Activated naive CD4-positive, alpha-beta T cell treated with anti-CD3 and anti-CD28 coated beads, Interleukin-2, amount 50 U/mL, for 24 hours (primary cell): ENCODE measurements at regions not wholly inside any gene's neighbourhood (a gene's known extent, or its start where the extent isn't known, plus 50 kb on each side); places are given as distances from the start of the nearest gene placed in this dataset.
"Not testable (repeated sequence)": the region's sequence is repeated elsewhere in the genome, so short reads cannot be mapped to it uniquely, and the experiment has no call there.

Experiments used
- H3K27ac Mint-ChIP-seq: one replicate; pipeline ENCODE4 v1.8.0; 2021; ENCODE audit warnings: mild to moderate bottlenecking, mixed read lengths
- H3K27me3 Mint-ChIP-seq: one replicate; pipeline ENCODE4 v1.8.0; 2021; ENCODE audit warnings: mixed read lengths
- H3K36me3 Mint-ChIP-seq: one replicate; pipeline ENCODE4 v1.8.0; 2021; ENCODE audit warnings: mixed read lengths
- H3K4me1 Mint-ChIP-seq: one replicate; pipeline ENCODE4 v1.8.0; 2021; ENCODE audit warnings: mixed read lengths
- H3K4me3 Mint-ChIP-seq: one replicate; pipeline ENCODE4 v1.8.0; 2021; ENCODE audit warnings: mild to moderate bottlenecking, mixed read lengths
- H3K9me3 Mint-ChIP-seq: one replicate; pipeline ENCODE4 v1.8.0; 2021; ENCODE audit warnings: mixed read lengths

DNA sequence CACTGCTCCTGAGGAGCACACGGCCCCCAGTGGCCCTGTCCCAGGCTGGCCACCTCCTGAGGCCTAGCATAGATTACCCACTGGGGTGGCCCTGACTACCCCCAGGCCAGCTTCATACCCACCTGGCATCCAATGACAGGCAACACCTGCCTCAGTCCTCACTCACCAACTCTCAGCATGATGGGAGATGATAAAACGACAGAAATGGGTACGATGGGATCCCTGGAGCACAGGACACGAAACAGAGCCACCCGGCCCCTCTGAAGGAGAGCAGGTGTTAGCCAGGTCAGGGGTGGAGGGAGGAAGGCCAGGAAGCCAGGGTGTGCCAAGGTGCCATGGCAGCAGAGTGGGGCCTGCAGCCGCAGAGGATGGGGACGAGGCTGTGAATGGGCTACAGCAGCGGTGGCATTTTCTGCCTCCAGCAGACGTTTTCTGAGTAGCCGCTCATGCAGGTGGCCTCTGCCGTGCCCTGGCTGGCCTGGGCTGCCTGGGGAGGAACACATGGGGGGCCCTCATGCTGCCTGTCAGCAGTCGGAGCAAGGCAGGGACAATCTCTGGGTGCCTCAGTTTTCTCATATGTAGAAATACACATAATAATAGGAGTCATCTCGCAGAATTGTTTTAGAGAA is 50.2 kb upstream of the FGF3 start:
- H3K27me3 Mint-ChIP-seq = peaks cover 14% of the 10 kb centered on the region
- H3K4me1 Mint-ChIP-seq = no peaks in the 10 kb centered on the region
- no peaks in the 10 kb centered on the region for H3K9me3 Mint-ChIP-seq
- H3K4me3 Mint-ChIP-seq = no peak overlapping the region
- H3K36me3 Mint-ChIP-seq = no peaks in the 10 kb centered on the region
- no peak overlapping the region for H3K27ac Mint-ChIP-seq

DNA sequence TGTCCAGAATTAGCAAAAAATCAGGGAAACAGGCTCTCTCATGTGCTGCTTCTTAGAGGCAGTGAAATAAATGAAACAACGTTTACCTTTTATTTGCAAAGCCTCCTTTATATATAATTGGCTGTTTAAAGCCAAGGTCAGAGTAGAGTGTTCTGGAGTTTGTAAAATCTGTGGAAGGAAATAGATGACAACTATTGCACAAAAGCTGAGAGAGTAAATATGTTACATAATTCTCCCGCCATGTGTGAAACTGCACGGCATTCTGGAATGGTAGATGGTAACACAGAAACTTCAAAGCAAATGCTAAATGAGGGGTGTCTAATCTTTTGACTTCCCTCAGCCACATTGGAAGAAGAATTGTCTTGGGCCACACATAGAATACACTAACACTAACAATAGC is 51.5 kb upstream of the FGF3 start:
- Mint-ChIP-seq H3K4me3 (no peak overlapping the region), H3K4me1 (no peaks in the 10 kb centered on the region), H3K36me3 (no peaks in the 10 kb centered on the region), H3K9me3 (no peaks in the 10 kb centered on the region), H3K27ac (no peak overlapping the region), H3K27me3 (peaks cover 13% of the 10 kb centered on the region)

DNA sequence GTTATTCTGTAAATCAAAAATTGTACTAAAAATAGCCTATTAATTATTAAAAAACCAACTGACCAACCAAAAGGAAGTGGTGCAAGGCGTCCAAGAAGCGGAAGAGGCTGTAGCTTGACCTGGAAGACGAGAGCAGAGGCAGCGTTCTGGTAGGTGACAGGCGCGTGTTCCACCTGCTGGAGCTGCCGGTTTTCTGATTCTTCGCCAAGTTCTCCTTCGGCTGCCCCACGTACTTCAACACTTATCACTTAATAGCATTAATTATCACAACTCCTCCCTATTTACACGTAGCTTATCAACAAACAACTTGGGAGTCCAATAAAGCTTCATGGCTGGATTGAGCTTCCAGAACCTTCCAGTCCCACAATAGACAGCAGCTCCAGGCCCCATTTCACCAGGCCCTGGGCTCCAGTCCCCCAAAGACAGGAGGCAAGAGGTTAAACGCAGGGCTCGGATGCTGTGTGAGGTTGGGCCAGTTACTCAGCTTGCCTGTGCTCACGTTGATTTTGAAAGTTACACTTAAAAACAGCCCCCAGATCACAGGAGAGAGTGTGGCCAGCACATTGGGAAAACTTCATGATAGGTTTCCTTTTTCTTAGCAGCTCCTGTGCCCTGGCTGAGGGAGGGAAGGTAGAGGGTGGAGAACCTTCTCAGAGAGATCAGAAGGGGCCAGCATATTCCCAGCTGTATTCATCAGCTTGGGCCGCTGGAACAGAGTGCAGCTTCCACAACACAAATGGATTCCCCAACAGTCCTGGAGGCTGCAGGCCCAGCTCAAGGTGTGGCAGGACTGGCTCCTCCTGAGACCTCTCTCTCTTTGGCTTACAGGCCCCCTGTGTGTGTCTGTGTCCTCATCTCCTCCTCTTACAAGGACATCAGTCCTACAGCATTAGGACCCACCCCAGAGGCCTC is 54.2 kb upstream of the FGF3 start:
- no peaks in the 10 kb centered on the region for H3K9me3 Mint-ChIP-seq
- H3K27ac Mint-ChIP-seq = no peak overlapping the region
- no peaks in the 10 kb centered on the region for H3K4me1 Mint-ChIP-seq
- no peaks in the 10 kb centered on the region for H3K36me3 Mint-ChIP-seq
- peaks cover 9% of the 10 kb centered on the region for H3K27me3 Mint-ChIP-seq
- H3K4me3 Mint-ChIP-seq = no peak overlapping the region

DNA sequence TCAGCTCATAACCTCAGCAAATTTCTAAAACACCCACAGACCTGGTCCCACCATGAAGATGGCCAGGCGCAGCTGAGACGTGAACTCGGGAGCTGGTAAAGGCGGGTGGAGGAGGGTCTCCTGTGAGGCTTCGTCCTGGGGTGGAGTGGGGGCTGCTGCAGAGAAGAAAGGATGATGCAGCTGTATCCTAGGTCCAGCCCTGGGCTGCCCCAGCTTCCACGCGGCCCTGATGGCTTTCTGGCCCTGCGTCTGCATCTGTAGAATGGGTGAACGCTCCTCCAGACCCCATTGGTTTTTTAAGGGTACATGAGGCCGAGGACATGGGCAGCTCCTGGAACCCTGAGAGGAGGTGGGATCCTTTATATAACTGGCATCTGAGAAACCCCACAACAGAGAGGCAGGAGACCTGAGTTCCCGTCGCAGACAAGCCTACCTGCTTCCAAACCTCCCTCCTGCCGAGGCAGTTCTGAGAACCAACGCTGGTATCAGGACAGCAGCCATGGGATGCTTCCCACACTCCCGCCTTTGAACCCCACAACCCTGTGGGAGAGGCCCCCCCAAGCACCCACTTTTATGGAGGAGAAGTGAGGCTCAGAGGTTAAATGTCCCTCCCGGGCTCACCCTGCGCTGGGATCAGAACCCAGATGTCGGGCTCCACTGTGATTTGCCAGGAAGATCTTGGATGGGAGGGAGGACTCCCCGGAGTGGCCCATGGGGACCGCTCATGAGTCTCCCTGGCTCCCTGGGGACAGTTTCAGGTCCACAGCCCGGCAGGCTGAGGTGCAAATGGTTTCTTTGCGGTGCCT is 55.2 kb upstream of the FGF3 start:
- no peaks in the 10 kb centered on the region for H3K36me3 Mint-ChIP-seq

DNA sequence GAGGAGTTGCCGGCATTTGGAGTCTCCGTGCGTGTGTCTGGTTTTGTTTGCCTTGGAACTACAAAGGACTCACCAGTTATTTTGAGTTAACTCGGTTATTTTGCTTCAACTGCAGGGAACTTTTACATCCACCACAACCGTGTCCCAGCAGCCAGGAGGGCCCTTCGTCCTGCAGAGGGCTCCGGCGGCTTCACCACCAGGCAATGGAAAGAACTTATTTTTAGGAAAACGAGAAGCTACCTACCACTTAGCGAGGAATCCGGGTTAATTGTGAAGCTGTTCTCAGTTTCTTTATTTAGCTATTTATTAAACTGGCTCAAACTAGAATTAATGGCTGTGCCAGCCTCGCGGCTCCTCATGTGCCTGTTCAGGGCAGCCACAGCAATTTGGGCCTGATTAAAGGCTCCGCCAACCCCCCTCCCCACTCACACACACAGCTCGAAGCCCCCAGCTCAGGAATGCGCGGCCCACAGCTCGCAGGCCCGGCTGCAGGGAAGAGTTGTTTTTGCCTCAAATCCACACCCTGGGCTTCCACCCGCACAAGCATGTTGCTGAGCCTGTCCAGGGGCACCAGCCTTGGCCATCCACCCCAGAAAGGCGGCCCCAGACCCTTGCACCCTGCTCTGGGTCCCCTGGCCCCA is 55.9 kb upstream of the FGF3 start:
- Mint-ChIP-seq H3K27ac (no peak overlapping the region), H3K4me1 (no peaks in the 10 kb centered on the region), H3K9me3 (no peaks in the 10 kb centered on the region), H3K36me3 (no peaks in the 10 kb centered on the region), H3K4me3 (no peak overlapping the region), H3K27me3 (peaks cover 4% of the 10 kb centered on the region)

More for the DNA sequence above, 55.2 kb upstream of the FGF3 start:
- Mint-ChIP-seq H3K4me3 (no peak overlapping the region), H3K27me3 (peaks cover 4% of the 10 kb centered on the region), H3K27ac (no peak overlapping the region), H3K9me3 (no peaks in the 10 kb centered on the region), H3K4me1 (no peaks in the 10 kb centered on the region)

DNA sequence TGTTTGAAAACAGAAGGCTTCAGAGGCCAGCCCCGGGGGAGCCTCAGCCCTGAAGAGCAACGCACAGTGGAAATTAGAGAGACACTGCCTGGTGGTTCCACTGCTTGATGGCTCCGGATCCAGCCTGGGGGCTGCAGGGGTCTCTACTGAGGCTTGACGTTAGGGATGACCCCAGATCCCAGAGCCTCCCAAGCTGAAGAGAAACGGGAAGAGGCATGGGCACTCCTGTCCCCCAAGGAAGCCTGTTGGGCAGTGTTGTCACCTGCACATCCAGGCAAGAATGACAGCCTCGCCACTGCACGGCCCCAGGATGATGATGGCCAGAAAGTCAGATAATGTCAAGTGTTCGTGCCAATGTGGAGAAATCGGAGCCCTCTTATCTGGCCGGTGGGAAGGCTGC is 56.8 kb upstream of the FGF3 start:
- no peaks in the 10 kb centered on the region for H3K9me3 Mint-ChIP-seq
- no peak overlapping the region for H3K27ac Mint-ChIP-seq
- no peaks in the 10 kb centered on the region for H3K36me3 Mint-ChIP-seq
- no peak overlapping the region for H3K4me3 Mint-ChIP-seq
- peaks cover 4% of the 10 kb centered on the region for H3K27me3 Mint-ChIP-seq
- H3K4me1 Mint-ChIP-seq = no peaks in the 10 kb centered on the region

DNA sequence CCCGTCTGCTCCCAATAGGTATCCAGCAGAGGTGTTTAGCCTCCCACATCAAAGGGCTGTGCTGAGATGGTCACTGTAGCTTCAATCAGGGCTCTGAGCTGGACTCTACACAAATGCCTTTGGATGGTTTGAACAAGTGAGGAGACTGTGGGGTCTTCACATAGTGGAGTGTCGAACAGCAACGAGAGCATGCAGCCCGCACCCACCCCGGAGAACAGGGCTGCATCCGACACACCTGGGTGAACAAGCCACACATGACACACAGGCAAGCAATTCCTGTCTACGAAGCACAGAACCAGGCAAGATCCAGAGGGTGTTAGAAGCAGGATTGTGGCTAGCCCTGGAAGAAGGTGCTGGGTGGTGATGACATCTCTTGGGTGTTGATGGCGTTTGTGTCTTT is 58.0 kb upstream of the FGF3 start:
- no peak overlapping the region for H3K27ac Mint-ChIP-seq
- H3K27me3 Mint-ChIP-seq = peaks cover 4% of the 10 kb centered on the region
- H3K4me1 Mint-ChIP-seq = no peaks in the 10 kb centered on the region
- H3K4me3 Mint-ChIP-seq = no peak overlapping the region
- no peaks in the 10 kb centered on the region for H3K36me3 Mint-ChIP-seq
- no peaks in the 10 kb centered on the region for H3K9me3 Mint-ChIP-seq

DNA sequence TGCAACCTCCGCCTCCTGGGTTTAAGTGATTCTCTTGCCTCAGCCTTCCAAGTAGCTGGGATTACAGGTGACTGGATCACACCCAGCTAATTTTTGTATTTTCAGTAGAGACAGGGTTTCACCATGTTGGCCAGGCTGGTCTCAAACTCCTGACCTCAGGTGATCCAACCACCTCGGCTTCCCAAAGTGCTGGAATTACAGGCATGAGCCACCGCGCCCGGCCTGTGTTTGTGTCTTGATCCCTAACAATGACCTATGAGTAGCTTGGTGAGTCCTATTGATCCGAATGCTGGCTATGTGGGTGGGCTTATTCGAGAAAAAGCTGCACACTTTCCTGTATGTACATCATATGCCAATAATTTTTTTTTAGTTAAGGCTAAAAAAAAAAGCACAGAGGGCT is 58.5 kb upstream of the FGF3 start:
- not testable (repeated sequence) for H3K27me3 Mint-ChIP-seq, H3K4me1 Mint-ChIP-seq, H3K27ac Mint-ChIP-seq, H3K36me3 Mint-ChIP-seq, H3K4me3 Mint-ChIP-seq, H3K9me3 Mint-ChIP-seq

DNA sequence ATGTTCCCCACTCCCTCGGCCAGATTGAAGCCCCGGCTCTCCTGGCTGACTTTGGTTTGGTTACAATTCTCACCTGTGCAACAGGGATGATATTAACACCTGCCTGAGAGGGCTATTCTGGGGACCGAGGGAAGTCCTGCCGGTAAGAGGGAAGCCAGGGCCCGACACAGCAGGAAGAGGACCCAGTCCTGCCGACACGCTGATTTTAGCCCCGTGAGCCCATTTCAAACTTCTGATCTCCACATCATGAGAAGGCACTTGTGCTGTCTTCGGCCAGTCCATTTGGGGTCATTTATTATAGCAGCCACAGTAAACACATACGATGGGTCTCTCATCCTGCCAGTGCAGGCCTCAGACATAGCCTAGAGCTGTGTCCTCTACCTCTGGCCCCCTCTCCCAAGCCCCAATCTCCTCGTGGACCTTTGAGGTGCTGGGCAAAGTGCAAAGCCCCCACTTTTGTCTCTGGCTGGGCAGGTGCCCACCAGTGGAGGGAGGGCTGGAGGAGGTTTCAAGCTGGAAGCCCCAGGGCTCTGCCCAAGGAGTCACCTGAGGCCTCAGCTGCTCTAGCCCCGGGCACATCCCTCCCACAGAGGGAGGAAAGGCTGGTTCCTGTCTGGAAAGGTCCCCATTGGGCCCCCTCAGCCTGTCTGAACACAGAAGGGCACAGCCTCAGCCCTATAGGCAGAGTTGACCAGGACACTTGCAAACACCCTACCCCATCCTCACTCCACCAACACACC is 59.1 kb upstream of the FGF3 start:
- Mint-ChIP-seq H3K27ac (no peak overlapping the region), H3K27me3 (peaks cover 2% of the 10 kb centered on the region), H3K4me1 (no peaks in the 10 kb centered on the region), H3K4me3 (no peak overlapping the region), H3K36me3 (no peaks in the 10 kb centered on the region), H3K9me3 (no peaks in the 10 kb centered on the region)

DNA sequence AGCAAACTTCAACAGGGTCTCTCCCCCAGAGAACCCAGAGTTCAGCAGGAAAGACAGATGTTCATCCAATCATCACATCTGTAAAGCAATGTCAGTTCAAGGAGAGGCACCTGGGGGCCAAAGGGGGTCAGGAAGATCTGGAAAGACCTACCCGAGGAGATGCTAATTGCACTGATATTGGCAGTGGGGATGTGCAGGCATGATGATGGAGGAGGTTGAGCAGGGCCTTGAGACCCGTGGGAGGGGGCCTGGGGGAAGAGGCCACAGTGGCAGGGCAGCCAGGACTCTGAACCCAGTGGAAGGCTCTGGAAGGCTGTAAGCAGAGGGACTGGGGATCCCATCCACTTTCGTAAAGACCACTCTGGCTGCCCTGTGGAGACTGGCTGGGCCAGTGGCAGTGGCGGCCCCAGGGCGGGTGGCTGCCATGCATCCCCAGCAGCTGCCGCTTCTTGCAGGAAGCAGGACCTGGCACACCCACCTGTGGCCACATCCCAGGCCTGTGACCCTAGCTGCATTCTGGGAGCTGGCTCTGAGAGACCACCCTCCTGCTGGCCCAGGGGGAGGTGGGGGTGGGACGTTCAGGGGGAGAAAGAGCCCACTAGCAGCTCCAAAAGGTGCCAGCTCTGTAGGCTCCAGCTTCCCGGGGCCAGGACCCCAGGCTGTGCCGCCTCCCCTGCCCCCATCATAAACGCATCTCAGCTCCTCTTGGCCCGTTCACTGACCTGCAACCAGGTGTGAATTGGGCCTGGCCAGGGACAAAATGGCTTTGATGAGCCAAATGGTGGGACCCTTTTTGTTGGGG is 59.9 kb upstream of the FGF3 start:
- no peaks in the 10 kb centered on the region for H3K36me3 Mint-ChIP-seq
- no peaks in the 10 kb centered on the region for H3K9me3 Mint-ChIP-seq
- no peak overlapping the region for H3K27ac Mint-ChIP-seq
- no peaks in the 10 kb centered on the region for H3K4me1 Mint-ChIP-seq
- no peak overlapping the region for H3K4me3 Mint-ChIP-seq
- H3K27me3 Mint-ChIP-seq = peaks cover 2% of the 10 kb centered on the region

DNA sequence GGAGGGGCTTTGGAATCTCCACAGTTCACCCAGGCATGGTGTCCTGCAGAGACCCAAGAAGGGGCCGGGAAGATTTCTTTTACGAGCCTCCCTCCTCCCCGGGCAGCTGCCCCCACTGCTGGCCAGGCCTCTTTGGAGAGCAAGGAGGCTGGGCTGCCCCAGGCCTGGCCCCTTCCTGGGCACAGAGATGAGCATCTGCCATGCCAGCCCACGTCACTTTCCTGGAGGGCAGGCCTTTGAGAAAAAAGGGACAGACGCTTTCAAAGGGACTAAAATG is 60.5 kb upstream of the FGF3 start:
- H3K27ac Mint-ChIP-seq = no peak overlapping the region
- no peaks in the 10 kb centered on the region for H3K36me3 Mint-ChIP-seq
- peaks cover 2% of the 10 kb centered on the region for H3K27me3 Mint-ChIP-seq
- no peaks in the 10 kb centered on the region for H3K4me1 Mint-ChIP-seq
- no peaks in the 10 kb centered on the region for H3K9me3 Mint-ChIP-seq
- H3K4me3 Mint-ChIP-seq = no peak overlapping the region

DNA sequence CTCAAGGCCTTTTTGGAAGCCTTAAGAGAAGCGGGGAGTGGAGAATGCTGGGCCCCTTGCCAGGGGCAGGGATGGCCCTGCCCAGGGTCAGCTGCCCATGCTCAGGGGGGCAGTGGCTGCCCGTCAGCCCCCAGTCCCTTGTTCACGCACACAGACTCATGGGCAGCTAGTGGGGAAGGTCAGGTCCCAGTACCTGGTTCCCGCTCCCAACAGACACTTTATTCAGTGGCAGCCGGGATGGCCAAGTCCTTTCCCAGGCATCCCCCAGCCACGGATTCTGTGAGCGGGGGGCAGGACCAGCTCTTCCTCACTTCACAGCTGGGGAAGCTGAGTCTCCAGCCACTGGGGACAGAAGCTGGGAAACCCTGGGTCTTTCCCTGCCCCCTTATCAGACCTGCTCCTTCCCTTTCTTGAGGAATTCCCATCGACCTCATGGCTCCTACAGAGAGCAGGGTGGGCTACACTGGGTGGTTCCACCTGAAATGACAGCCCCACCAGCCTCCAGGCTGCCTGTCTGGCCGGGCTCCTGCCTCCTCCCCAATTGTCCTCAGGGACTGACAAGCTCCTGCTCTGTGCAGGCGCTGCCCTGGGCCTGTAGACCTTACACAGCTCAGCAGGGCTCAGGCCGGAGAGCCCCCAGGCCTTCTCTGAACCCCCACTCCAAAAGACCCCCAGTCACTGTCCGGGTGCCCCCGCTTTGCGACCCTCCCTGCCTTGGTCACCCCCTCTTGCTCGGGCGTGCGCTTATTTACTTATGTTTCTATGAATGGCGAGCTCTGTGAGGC is 61.0 kb upstream of the FGF3 start:
- Mint-ChIP-seq H3K36me3 (no peaks in the 10 kb centered on the region), H3K27me3 (peaks cover 2% of the 10 kb centered on the region), H3K4me1 (no peaks in the 10 kb centered on the region), H3K9me3 (no peaks in the 10 kb centered on the region), H3K27ac (no peak overlapping the region), H3K4me3 (no peak overlapping the region)

DNA sequence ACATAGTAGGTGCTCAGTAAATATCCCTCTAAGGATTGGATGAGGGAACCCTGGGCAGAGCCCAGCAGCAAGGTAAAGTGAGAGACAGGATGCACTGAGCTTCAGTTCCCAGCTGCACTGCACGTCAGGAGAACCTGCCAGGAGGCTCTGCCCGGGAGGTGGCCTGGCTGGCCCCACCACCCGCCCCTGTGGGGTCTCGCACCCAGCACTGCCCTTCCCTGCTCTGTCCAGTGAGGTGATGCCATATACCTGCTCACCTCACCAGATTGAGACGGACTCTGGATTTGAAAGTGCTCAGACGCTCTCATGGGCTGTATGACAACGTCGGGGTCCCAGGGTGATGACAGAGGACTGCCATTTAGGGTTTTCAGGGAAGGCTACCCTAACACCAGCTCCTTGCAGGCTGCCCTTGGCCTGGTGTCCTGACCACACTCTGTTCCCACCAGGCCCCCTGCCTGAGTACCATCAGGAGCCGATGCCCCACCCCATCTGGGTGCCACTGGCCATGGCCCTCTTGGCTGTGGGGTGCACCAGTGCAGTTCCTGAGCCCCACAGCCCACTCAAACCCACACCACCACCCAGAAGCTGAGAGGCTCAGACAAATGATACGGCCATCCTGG is 61.7 kb upstream of the FGF3 start:
- H3K9me3 Mint-ChIP-seq = no peaks in the 10 kb centered on the region
- H3K4me3 Mint-ChIP-seq = no peak overlapping the region
- peaks cover 2% of the 10 kb centered on the region for H3K27me3 Mint-ChIP-seq
- H3K27ac Mint-ChIP-seq = no peak overlapping the region
- no peaks in the 10 kb centered on the region for H3K4me1 Mint-ChIP-seq
- H3K36me3 Mint-ChIP-seq = no peaks in the 10 kb centered on the region
